Activated T-helper 17 cell treated with anti-CD3 and anti-CD28 coated beads, Interleukin-2, amount 50 U/mL, for 72 hours (primary cell): ENCODE measurements at regions not wholly inside any gene's neighbourhood (a gene's known extent, or its start where the extent isn't known, plus 50 kb on each side); places are given as distances from the start of the nearest gene placed in this dataset.
"Not testable (repeated sequence)": the region's sequence is repeated elsewhere in the genome, so short reads cannot be mapped to it uniquely, and the experiment has no call there.

ENCODE experiments used
- ATAC-seq: fragments of 150-1000 bp; cut with Tn5 transposase; replicated peaks from 2 replicates; pipeline ENCODE4 v1.10.0; 2021; ENCODE audit warnings: mild to moderate bottlenecking, moderate library complexity
- H3K27ac Mint-ChIP-seq: one replicate; pipeline ENCODE4 v1.8.0; 2022; ENCODE audit warnings: mixed read lengths
- H3K27me3 Mint-ChIP-seq: one replicate; pipeline ENCODE4 v1.8.0; 2022; ENCODE audit warnings: mixed read lengths
- H3K36me3 Mint-ChIP-seq: one replicate; pipeline ENCODE4 v1.8.0; 2022; ENCODE audit warnings: low read depth, mild to moderate bottlenecking, mixed read lengths
- H3K4me1 Mint-ChIP-seq: one replicate; pipeline ENCODE4 v1.8.0; 2022; ENCODE audit warnings: mixed read lengths
- H3K4me3 Mint-ChIP-seq: one replicate; pipeline ENCODE4 v1.8.0; 2022; ENCODE audit warnings: mild to moderate bottlenecking, mixed read lengths
- H3K9me3 Mint-ChIP-seq: one replicate; pipeline ENCODE4 v1.8.0; 2022; ENCODE audit warnings: mixed read lengths

GRCh38 chr16:29298997-29299396, 107.5 kb downstream of the NPIPB11 start:
- H3K9me3 Mint-ChIP-seq, H3K4me1 Mint-ChIP-seq: not testable (repeated sequence)

GRCh38 chr16:29298307-29298706, 108.2 kb downstream of the NPIPB11 start:
- ATAC-seq, H3K27me3 Mint-ChIP-seq, H3K36me3 Mint-ChIP-seq, H3K4me1 Mint-ChIP-seq, H3K27ac Mint-ChIP-seq, H3K9me3 Mint-ChIP-seq, H3K4me3 Mint-ChIP-seq: not testable (repeated sequence)

More at GRCh38 chr16:29298997-29299396, 107.5 kb downstream of the NPIPB11 start:
- not testable (repeated sequence) for H3K27ac Mint-ChIP-seq, H3K36me3 Mint-ChIP-seq, H3K27me3 Mint-ChIP-seq, H3K4me3 Mint-ChIP-seq, ATAC-seq

GRCh38 chr16:29297809-29298177, 108.7 kb downstream of the NPIPB11 start:
- not testable (repeated sequence) for H3K36me3 Mint-ChIP-seq, ATAC-seq, H3K9me3 Mint-ChIP-seq, H3K27ac Mint-ChIP-seq, H3K4me1 Mint-ChIP-seq, H3K4me3 Mint-ChIP-seq, H3K27me3 Mint-ChIP-seq

GRCh38 chr16:29297144-29297808, 109.2 kb downstream of the NPIPB11 start:
- H3K4me3 Mint-ChIP-seq, ATAC-seq, H3K4me1 Mint-ChIP-seq, H3K36me3 Mint-ChIP-seq, H3K27me3 Mint-ChIP-seq, H3K27ac Mint-ChIP-seq, H3K9me3 Mint-ChIP-seq: not testable (repeated sequence)

GRCh38 chr16:29296176-29296575, 110.3 kb downstream of the NPIPB11 start:
- not testable (repeated sequence) for H3K27ac Mint-ChIP-seq, H3K4me1 Mint-ChIP-seq, H3K9me3 Mint-ChIP-seq, H3K27me3 Mint-ChIP-seq, H3K36me3 Mint-ChIP-seq, H3K4me3 Mint-ChIP-seq, ATAC-seq

GRCh38 chr16:29294951-29295795, 111.3 kb downstream of the NPIPB11 start:
- not testable (repeated sequence) for ATAC-seq, H3K27me3 Mint-ChIP-seq, H3K9me3 Mint-ChIP-seq, H3K4me3 Mint-ChIP-seq, H3K27ac Mint-ChIP-seq, H3K36me3 Mint-ChIP-seq, H3K4me1 Mint-ChIP-seq

- not testable (repeated sequence) for H3K4me3 Mint-ChIP-seq, H3K27me3 Mint-ChIP-seq, H3K9me3 Mint-ChIP-seq, H3K4me1 Mint-ChIP-seq, H3K27ac Mint-ChIP-seq, H3K36me3 Mint-ChIP-seq, ATAC-seq
These were observed 112.0 kb downstream of the NPIPB11 start for GRCh38 chr16:29294400-29294933.

- H3K9me3 Mint-ChIP-seq, H3K4me1 Mint-ChIP-seq, H3K36me3 Mint-ChIP-seq, H3K27me3 Mint-ChIP-seq, ATAC-seq, H3K4me3 Mint-ChIP-seq, H3K27ac Mint-ChIP-seq: not testable (repeated sequence)
These were observed 113.0 kb downstream of the NPIPB11 start for GRCh38 chr16:29293545-29293944.

- H3K27ac Mint-ChIP-seq, H3K9me3 Mint-ChIP-seq, H3K4me3 Mint-ChIP-seq, ATAC-seq, H3K36me3 Mint-ChIP-seq, H3K27me3 Mint-ChIP-seq, H3K4me1 Mint-ChIP-seq: not testable (repeated sequence)
These were observed 113.5 kb downstream of the NPIPB11 start for GRCh38 chr16:29292952-29293471.

- H3K36me3 Mint-ChIP-seq, H3K27me3 Mint-ChIP-seq, H3K27ac Mint-ChIP-seq, H3K4me1 Mint-ChIP-seq, H3K9me3 Mint-ChIP-seq: not testable (repeated sequence)
- H3K4me3 Mint-ChIP-seq, result peak overlapping the region; percentile 63
- ATAC-seq, result peak; percentile 42
These were observed 114.9 kb downstream of the NPIPB11 start for GRCh38 chr16:29291329-29292271.

- peak overlapping the region; percentile 63 for H3K4me3 Mint-ChIP-seq
- no peaks in the 10 kb centered on the region for H3K9me3 Mint-ChIP-seq
- peak; percentile 96 for ATAC-seq
- no peaks in the 10 kb centered on the region for H3K36me3 Mint-ChIP-seq
- no peaks in the 10 kb centered on the region for H3K27me3 Mint-ChIP-seq
- H3K4me1 Mint-ChIP-seq, result no peaks in the 10 kb centered on the region
- H3K27ac Mint-ChIP-seq, result peak overlapping the region; percentile 59
These were observed 115.8 kb downstream of the NPIPB11 start for GRCh38 chr16:29290631-29291247.

GRCh38 chr16:29289516-29290239, 116.8 kb downstream of the NPIPB11 start:
- H3K27me3 Mint-ChIP-seq, H3K9me3 Mint-ChIP-seq, H3K36me3 Mint-ChIP-seq, H3K4me1 Mint-ChIP-seq, ATAC-seq, H3K27ac Mint-ChIP-seq: not testable (repeated sequence)
- peak overlapping the region; percentile 63 for H3K4me3 Mint-ChIP-seq

- H3K4me3 Mint-ChIP-seq, H3K9me3 Mint-ChIP-seq, H3K27me3 Mint-ChIP-seq, ATAC-seq, H3K4me1 Mint-ChIP-seq, H3K27ac Mint-ChIP-seq, H3K36me3 Mint-ChIP-seq: not testable (repeated sequence)
These were observed 117.6 kb downstream of the NPIPB11 start for GRCh38 chr16:29288711-29289474.
